ENCODE measurements at regions not wholly inside any gene's neighbourhood (a gene's known extent, or its start where the extent isn't known, plus 50 kb on each side); places are given as distances from the start of the nearest gene placed in this dataset.
A peak's percentile ranks its signal among the peaks of the same experiment; 100 is the strongest.

DNA sequence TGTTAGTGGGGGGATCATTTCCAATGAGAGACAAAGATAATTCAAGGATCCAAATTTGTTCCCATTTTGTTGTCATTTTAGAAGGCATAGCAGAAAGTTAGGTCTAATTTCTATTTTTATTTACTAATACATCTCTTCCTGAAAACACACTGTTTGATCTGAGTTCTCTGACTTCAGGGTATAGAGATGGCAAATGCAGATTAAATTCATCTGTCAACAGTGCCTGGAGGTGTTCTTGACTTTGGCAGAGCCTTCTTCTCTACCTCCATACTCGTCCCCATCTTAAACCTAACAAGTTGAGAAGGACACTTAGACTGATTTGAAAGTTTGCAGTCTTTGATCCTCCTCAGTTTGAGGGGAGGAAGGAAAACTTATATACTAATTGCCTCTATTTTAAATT is 308.2 kb downstream of the SOX2 start:
- Histone ChIP-seq H3K9me3 (no peaks in the 10 kb centered on the region), H3K36me3 (ENCODE audit: control insufficient read depth, insufficient read depth, low read length) (no peaks in the 10 kb centered on the region), H3K4me3 (ENCODE audit: low read depth, low read length) (no peak overlapping the region), H3K27me3 (replicated peaks; ENCODE audit: control insufficient read depth, insufficient read depth, low read length) (no peaks in the 10 kb centered on the region), H3K4me1 (0 out of 2 replicates have a peak, but pooled peaks cover 8% of the 10 kb centered on the region)
- Mint-ChIP-seq H3K27ac (ENCODE audit: unreplicated experiment) (no peak overlapping the region), H3K4me3 (ENCODE audit: unreplicated experiment) (no peak overlapping the region), H3K9me3 (ENCODE audit: unreplicated experiment) (no peaks in the 10 kb centered on the region), H3K4me1 (ENCODE audit: low read depth, unreplicated experiment) (peaks cover 12% of the 10 kb centered on the region), H3K27me3 (ENCODE audit: insufficient read depth, unreplicated experiment) (no peaks in the 10 kb centered on the region), H3K36me3 (ENCODE audit: insufficient read depth, unreplicated experiment) (no peaks in the 10 kb centered on the region)
- no TSS peak for BruUV-seq (replicated peaks)
- ChIA-PET POLR2A (no interaction called here), CTCF (no interaction called here)
- TF ChIP-seq, protein P1, sequence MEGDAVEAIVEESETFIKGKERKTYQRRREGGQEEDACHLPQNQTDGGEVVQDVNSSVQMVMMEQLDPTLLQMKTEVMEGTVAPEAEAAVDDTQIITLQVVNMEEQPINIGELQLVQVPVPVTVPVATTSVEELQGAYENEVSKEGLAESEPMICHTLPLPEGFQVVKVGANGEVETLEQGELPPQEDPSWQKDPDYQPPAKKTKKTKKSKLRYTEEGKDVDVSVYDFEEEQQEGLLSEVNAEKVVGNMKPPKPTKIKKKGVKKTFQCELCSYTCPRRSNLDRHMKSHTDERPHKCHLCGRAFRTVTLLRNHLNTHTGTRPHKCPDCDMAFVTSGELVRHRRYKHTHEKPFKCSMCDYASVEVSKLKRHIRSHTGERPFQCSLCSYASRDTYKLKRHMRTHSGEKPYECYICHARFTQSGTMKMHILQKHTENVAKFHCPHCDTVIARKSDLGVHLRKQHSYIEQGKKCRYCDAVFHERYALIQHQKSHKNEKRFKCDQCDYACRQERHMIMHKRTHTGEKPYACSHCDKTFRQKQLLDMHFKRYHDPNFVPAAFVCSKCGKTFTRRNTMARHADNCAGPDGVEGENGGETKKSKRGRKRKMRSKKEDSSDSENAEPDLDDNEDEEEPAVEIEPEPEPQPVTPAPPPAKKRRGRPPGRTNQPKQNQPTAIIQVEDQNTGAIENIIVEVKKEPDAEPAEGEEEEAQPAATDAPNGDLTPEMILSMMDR (IDR thresholded peaks at IDR 0.05; ENCODE audit: insufficient read depth in 1 of 2, low read depth in 1 of 2, low read length in 1 of 2, severe bottlenecking in 1 of 2, unreplicated experiment in 1 of 2), result no peak
- intact Hi-C loops (cut with micrococcal nuclease; ENCODE audit: unreplicated experiment), result no loop called here
- DNase-seq, result no peak

DNA sequence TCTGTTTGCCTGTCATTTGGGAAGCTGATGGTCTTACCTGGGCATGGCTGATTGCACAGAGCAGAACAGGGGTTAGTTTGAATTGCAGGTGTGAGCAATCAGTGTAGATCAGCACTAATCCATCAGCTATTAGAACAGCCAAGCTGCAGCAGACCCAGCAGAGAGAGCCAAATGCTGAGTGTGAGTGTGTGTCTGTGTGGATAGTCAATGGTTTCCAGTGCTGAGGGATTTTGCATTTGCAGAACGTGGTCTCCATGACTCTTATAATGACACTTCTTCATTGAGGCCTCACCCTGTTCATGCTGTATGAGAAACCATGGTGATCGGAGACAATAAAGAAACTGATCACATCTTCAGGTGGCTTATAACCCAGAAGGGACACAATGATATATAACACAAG is 312.1 kb downstream of the SOX2 start:
- Histone ChIP-seq H3K4me1 (0 out of 2 replicates have a peak, but pooled peaks cover 8% of the 10 kb centered on the region), H3K9me3 (no peaks in the 10 kb centered on the region), H3K27me3 (replicated peaks; ENCODE audit: control insufficient read depth, insufficient read depth, low read length) (no peaks in the 10 kb centered on the region), H3K36me3 (ENCODE audit: control insufficient read depth, insufficient read depth, low read length) (no peaks in the 10 kb centered on the region), H3K4me3 (ENCODE audit: low read depth, low read length) (no peak overlapping the region)
- BruUV-seq (replicated peaks), result no TSS peak
- H3K27ac Mint-ChIP-seq (ENCODE audit: unreplicated experiment), result no peak overlapping the region
- H3K36me3 Mint-ChIP-seq (ENCODE audit: insufficient read depth, unreplicated experiment), result no peaks in the 10 kb centered on the region
- no peak overlapping the region for H3K4me3 Mint-ChIP-seq (ENCODE audit: unreplicated experiment)
- ChIA-PET CTCF (no interaction called here), POLR2A (no interaction called here)
- no peaks in the 10 kb centered on the region for H3K9me3 Mint-ChIP-seq (ENCODE audit: unreplicated experiment)
- intact Hi-C loops (cut with micrococcal nuclease; ENCODE audit: unreplicated experiment), result no loop called here
- DNase-seq, result peak; percentile 18 to 33
- H3K4me1 Mint-ChIP-seq (ENCODE audit: low read depth, unreplicated experiment), result peaks cover 12% of the 10 kb centered on the region
- H3K27me3 Mint-ChIP-seq (ENCODE audit: insufficient read depth, unreplicated experiment), result no peaks in the 10 kb centered on the region
- TF ChIP-seq, protein P1 (IDR thresholded peaks at IDR 0.05; ENCODE audit: insufficient read depth in 1 of 2, low read depth in 1 of 2, low read length in 1 of 2, severe bottlenecking in 1 of 2, unreplicated experiment in 1 of 2), result no peak

DNA sequence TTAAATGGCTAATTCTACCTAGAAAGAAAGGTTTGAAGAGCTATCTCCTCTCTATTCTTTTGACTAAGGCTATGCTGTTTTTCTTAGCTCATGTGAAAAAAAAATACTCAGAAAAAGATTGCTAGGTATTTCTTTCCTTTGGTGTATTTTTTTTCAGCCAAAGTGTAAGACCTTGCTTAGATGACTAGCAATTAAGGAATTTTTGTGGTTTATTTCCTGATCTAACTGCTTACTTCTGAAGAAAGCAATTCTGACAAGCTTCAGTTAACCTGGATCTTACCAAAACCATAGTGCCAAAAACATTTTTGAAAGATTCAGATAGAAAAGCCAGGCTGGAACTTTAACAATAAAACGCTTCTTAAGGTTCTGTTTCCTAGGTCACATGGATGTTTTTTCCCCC is 315.6 kb downstream of the SOX2 start:
- POLR2A ChIA-PET, result no interaction called here
- Histone ChIP-seq H3K4me3 (ENCODE audit: low read depth, low read length) (no peak overlapping the region), H3K9me3 (no peaks in the 10 kb centered on the region), H3K4me1 (0 out of 2 replicates have a peak, but pooled peaks cover 8% of the 10 kb centered on the region), H3K36me3 (ENCODE audit: control insufficient read depth, insufficient read depth, low read length) (no peaks in the 10 kb centered on the region), H3K27me3 (replicated peaks; ENCODE audit: control insufficient read depth, insufficient read depth, low read length) (no peaks in the 10 kb centered on the region)
- no peak for DNase-seq
- CTCF ChIA-PET, result no interaction called here
- Mint-ChIP-seq H3K4me3 (ENCODE audit: unreplicated experiment) (no peak overlapping the region), H3K36me3 (ENCODE audit: insufficient read depth, unreplicated experiment) (no peaks in the 10 kb centered on the region), H3K4me1 (ENCODE audit: low read depth, unreplicated experiment) (peaks cover 19% of the 10 kb centered on the region), H3K9me3 (ENCODE audit: unreplicated experiment) (no peaks in the 10 kb centered on the region), H3K27ac (ENCODE audit: unreplicated experiment) (no peak overlapping the region), H3K27me3 (ENCODE audit: insufficient read depth, unreplicated experiment) (no peaks in the 10 kb centered on the region)
- TF ChIP-seq, protein P1 (IDR thresholded peaks at IDR 0.05; ENCODE audit: insufficient read depth in 1 of 2, low read depth in 1 of 2, low read length in 1 of 2, severe bottlenecking in 1 of 2, unreplicated experiment in 1 of 2), result no peak
- intact Hi-C loops (cut with micrococcal nuclease; ENCODE audit: unreplicated experiment), result no loop called here
- no TSS peak for BruUV-seq (replicated peaks)
